ENCODE measurements at regions not wholly inside any gene's neighbourhood (a gene's known extent, or its start where the extent isn't known, plus 50 kb on each side); places are given as distances from the start of the nearest gene placed in this dataset.

- H3K4me3 ChIP-seq (ENCODE audit: control insufficient read depth in 2 of 3, extremely low read depth in 1 of 3, insufficient read depth in 2 of 3, low read depth in 1 of 3, low read length in 3 of 3) = no peak overlapping the region
- FAIRE-seq (no peak), DNase-seq (ENCODE audit: low read depth, low spot score) (no peak)
- dilution Hi-C loops (cut with MboI; ENCODE audit: extremely low pct_ligation_motif_present, low sequenced_read_pairs) = no loop called here
- H3K27me3 ChIP-seq (ENCODE audit: control insufficient read depth, extremely low read depth, insufficient read depth, low read length) = no peaks in the 10 kb centered on the region
- no peak overlapping the region for H3K27ac ChIP-seq (ENCODE audit: control insufficient read depth, insufficient read depth, low read length)
- TF ChIP-seq EZH2 (IDR thresholded peaks at IDR 0.05; ENCODE audit: low read length) = no peak
- no peak for TF ChIP-seq CTCF (optimal IDR thresholded peaks at IDR 0.05 in 1 of 3, IDR thresholded peaks at IDR 0.05 in 1 of 3, conservative IDR thresholded peaks at IDR 0.05 in 1 of 3; ENCODE audit: extremely low read depth in 1 of 3, insufficient read depth in 2 of 3, low read length in 3 of 3)
- H3K4me2 ChIP-seq (ENCODE audit: control insufficient read depth, extremely low read depth, insufficient read depth, low read depth, low read length) = no peak overlapping the region
- no peak overlapping the region for H2AFZ ChIP-seq (ENCODE audit: control insufficient read depth, low read length)
- H3K9me3 ChIP-seq (ENCODE audit: control insufficient read depth, low read depth, low read length) = no peaks in the 10 kb centered on the region
- H3K36me3 ChIP-seq (ENCODE audit: control insufficient read depth in 2 of 2, extremely low read depth in 1 of 2, insufficient read depth in 2 of 2, low read length in 2 of 2) = no peaks in the 10 kb centered on the region
- H3K9ac ChIP-seq (ENCODE audit: control insufficient read depth, extremely low read depth, insufficient read depth, low read length) = no peak overlapping the region
- H3K4me1 ChIP-seq (ENCODE audit: control insufficient read depth, extremely low read depth, insufficient read depth, low read length) = no peaks in the 10 kb centered on the region
- H4K20me1 ChIP-seq (ENCODE audit: control insufficient read depth, extremely low read depth, insufficient read depth, low read length) = no peaks in the 10 kb centered on the region
- no peaks in the 10 kb centered on the region for H3K9me1 ChIP-seq (ENCODE audit: control insufficient read depth, extremely low read depth, insufficient read depth, low read length)
- H3K79me2 ChIP-seq (ENCODE audit: control insufficient read depth, insufficient read depth, low read length) = no peaks in the 10 kb centered on the region
These were observed 93.0 kb upstream of the PUDP start for GRCh38 chrX:7240929-7241328.

- Histone ChIP-seq H3K9me3 (ENCODE audit: control insufficient read depth, low read depth, low read length) (no peaks in the 10 kb centered on the region), H3K4me3 (ENCODE audit: control insufficient read depth in 2 of 3, extremely low read depth in 1 of 3, insufficient read depth in 2 of 3, low read depth in 1 of 3, low read length in 3 of 3) (no peak overlapping the region), H3K9me1 (ENCODE audit: control insufficient read depth, extremely low read depth, insufficient read depth, low read length) (no peaks in the 10 kb centered on the region), H2AFZ (ENCODE audit: control insufficient read depth, low read length) (no peak overlapping the region), H4K20me1 (ENCODE audit: control insufficient read depth, extremely low read depth, insufficient read depth, low read length) (no peaks in the 10 kb centered on the region), H3K4me2 (ENCODE audit: control insufficient read depth, extremely low read depth, insufficient read depth, low read depth, low read length) (no peak overlapping the region), H3K27ac (ENCODE audit: control insufficient read depth, insufficient read depth, low read length) (no peak overlapping the region), H3K4me1 (ENCODE audit: control insufficient read depth, extremely low read depth, insufficient read depth, low read length) (no peaks in the 10 kb centered on the region), H3K9ac (ENCODE audit: control insufficient read depth, extremely low read depth, insufficient read depth, low read length) (no peak overlapping the region), H3K36me3 (ENCODE audit: control insufficient read depth in 2 of 2, extremely low read depth in 1 of 2, insufficient read depth in 2 of 2, low read length in 2 of 2) (no peaks in the 10 kb centered on the region), H3K27me3 (ENCODE audit: control insufficient read depth, extremely low read depth, insufficient read depth, low read length) (no peaks in the 10 kb centered on the region), H3K79me2 (ENCODE audit: control insufficient read depth, insufficient read depth, low read length) (no peaks in the 10 kb centered on the region)
- DNase-seq (ENCODE audit: low read depth, low spot score) = no peak
- dilution Hi-C loops (cut with MboI; ENCODE audit: extremely low pct_ligation_motif_present, low sequenced_read_pairs) = no loop called here
- no peak for TF ChIP-seq CTCF (optimal IDR thresholded peaks at IDR 0.05 in 1 of 3, IDR thresholded peaks at IDR 0.05 in 1 of 3, conservative IDR thresholded peaks at IDR 0.05 in 1 of 3; ENCODE audit: extremely low read depth in 1 of 3, insufficient read depth in 2 of 3, low read length in 3 of 3)
- TF ChIP-seq EZH2 (IDR thresholded peaks at IDR 0.05; ENCODE audit: low read length) = no peak
- FAIRE-seq = no peak
These were observed 87.1 kb upstream of the PUDP start for GRCh38 chrX:7235071-7235470.

Measured in keratinocyte (primary cell).